OCI-LY7 (cell line): ENCODE measurements at regions not wholly inside any gene's neighbourhood (a gene's known extent, or its start where the extent isn't known, plus 50 kb on each side); places are given as distances from the start of the nearest gene placed in this dataset.

Experiments
- BruUV-seq: library from RNA; stranded (reverse); fragments of 400-500 nt; replicated peaks from 2 replicates; lab custom pipeline; 2021; lab: Mats Ljungman, UMichigan
- CTCF ChIA-PET: fragments of 300-600 bp; sonication (Branson Sonifier 250); formaldehyde crosslinking; loops from one replicate; lab custom pipeline; 2022; ENCODE audit warnings: antibody characterized with exemption; ENCODE audit not compliant: unreplicated experiment; lab: Charles Lee
- POLR2A ChIA-PET: fragments of 300-600 bp; sonication (Branson Sonifier 250); formaldehyde crosslinking; loops from one replicate; lab custom pipeline; 2022; ENCODE audit warnings: antibody characterized with exemption; lab: Charles Lee
- DNase-seq: peaks from one replicate; pipeline ENCODE4 v3.0.0-alpha.2; 2015; ENCODE audit warnings: low spot score
- H2AFZ ChIP-seq: fragments of 200-600 bp; sonication (generic), shearing (Covaris generic); 2 replicates; pipeline ENCODE4 v1.6.1; 2014; ENCODE audit warnings: mild to moderate bottlenecking, antibody characterized with exemption, low read length, moderate library complexity
- H3K27ac ChIP-seq: fragments of 200-600 bp; sonication (generic); 2 replicates; pipeline ENCODE4 v1.5.1; 2014; ENCODE audit warnings: mixed run types, low read depth, mild to moderate bottlenecking, moderate library complexity, low read length, inconsistent platforms; ENCODE audit not compliant: poor library complexity, severe bottlenecking
- H3K36me3 ChIP-seq: fragments of 200-600 bp; sonication (generic); 2 replicates; pipeline ENCODE4 v1.6.1; 2014; ENCODE audit warnings: mild to moderate bottlenecking, antibody characterized with exemption, low read length, moderate library complexity, mixed read lengths; ENCODE audit not compliant: insufficient read depth
- H3K4me1 ChIP-seq: fragments of 200-600 bp; sonication (generic); 2 replicates; pipeline ENCODE4 v1.5.1; 2014; ENCODE audit warnings: mild to moderate bottlenecking, low read length; ENCODE audit not compliant: insufficient read depth, poor library complexity, severe bottlenecking
- H3K4me2 ChIP-seq: fragments of 200-600 bp; sonication (generic); 2 replicates; pipeline ENCODE4 v1.6.1; 2014; ENCODE audit warnings: mild to moderate bottlenecking, low read length
- H3K4me3 ChIP-seq: fragments of 200-600 bp; sonication (generic); 2 replicates; pipeline ENCODE4 v1.5.1; 2014; ENCODE audit warnings: mild to moderate bottlenecking, low read depth, low read length; ENCODE audit not compliant: poor library complexity, severe bottlenecking
- H3K79me2 ChIP-seq: fragments of 200-600 bp; sonication (generic); 2 replicates; pipeline ENCODE4 v1.6.1; 2016; ENCODE audit warnings: low read depth, mild to moderate bottlenecking, low read length, moderate library complexity, mixed read lengths; ENCODE audit not compliant: insufficient read depth
- H3K9me2 ChIP-seq: fragments of 200-600 bp; sonication (generic); 2 replicates; pipeline ENCODE4 v1.6.1; 2016; ENCODE audit warnings: mild to moderate bottlenecking, low read length, mixed read lengths; ENCODE audit not compliant: insufficient read depth
- H3K9me3 ChIP-seq: fragments of 200-600 bp; sonication (generic); 2 replicates; pipeline ENCODE4 v1.6.1; 2014; ENCODE audit warnings: mild to moderate bottlenecking, mixed run types, low read length, mixed read lengths
- H4K20me1 ChIP-seq: fragments of 200-600 bp; sonication (generic); 2 replicates; pipeline ENCODE4 v1.6.1; 2014; ENCODE audit warnings: mild to moderate bottlenecking, antibody characterized with exemption, low read length, moderate library complexity, mixed read lengths; ENCODE audit not compliant: insufficient read depth
- CTCF ChIP-seq: fragments of 200-600 bp; sonication (generic); conservative IDR thresholded peaks from 2 replicates; pipeline ENCODE4 v1.5.1; 2014; ENCODE audit warnings: mild to moderate bottlenecking, antibody characterized with exemption, low read length, moderate library complexity, mixed read lengths
- EZH2phosphoT487 ChIP-seq: fragments of 200-600 bp; sonication (generic); IDR thresholded peaks from 2 replicates; pipeline ENCODE4 v1.6.1; 2018; ENCODE audit warnings: low read depth, borderline replicate concordance, mild to moderate bottlenecking, mixed run types, antibody characterized with exemption, low read length, moderate library complexity, mixed read lengths
- intact Hi-C: fragments of 100-400 bp; cut with micrococcal nuclease; formaldehyde crosslinking; loops from one replicate; pipeline ENCODE4 v1.10.0; 2022; ENCODE audit not compliant: unreplicated experiment

GRCh38 chr22:35156945-35157344 is 91.0 kb downstream of the ISX start:
- Histone ChIP-seq H3K27ac (no peak overlapping the region), H3K4me3 (peak overlapping the region; percentile 56), H4K20me1 (no peaks in the 10 kb centered on the region), H2AFZ (peak overlapping the region; percentile 72), H3K4me1 (no peaks in the 10 kb centered on the region), H3K79me2 (no peaks in the 10 kb centered on the region), H3K9me3 (no peaks in the 10 kb centered on the region), H3K9me2 (no peaks in the 10 kb centered on the region), H3K36me3 (no peaks in the 10 kb centered on the region), H3K4me2 (peak overlapping the region; percentile 32; the same call in 1 of the 2 replicates)
- no TSS peak for BruUV-seq
- no peak for DNase-seq
- intact Hi-C loops: no loop called here
- no peak for TF ChIP-seq CTCF
- TF ChIP-seq EZH2phosphoT487: no peak
- ChIA-PET POLR2A (interaction anchor here (0.6 kb wide), 2 partner anchors 33 to 1729 kb away, joined by 3 to 4 read pairs; no protein-coding TSS in a partner anchor), CTCF (no interaction called here)

GRCh38 chr22:35158336-35158735 is 92.4 kb downstream of the ISX start:
- CTCF ChIA-PET: no interaction called here
- H3K36me3 ChIP-seq: no peaks in the 10 kb centered on the region
- no peak overlapping the region for H3K4me3 ChIP-seq
- intact Hi-C loops: no loop called here
- H3K4me2 ChIP-seq: no peak overlapping the region
- H3K4me1 ChIP-seq: no peaks in the 10 kb centered on the region
- POLR2A ChIA-PET: no interaction called here
- H3K9me2 ChIP-seq: no peaks in the 10 kb centered on the region
- no TSS peak for BruUV-seq
- H3K27ac ChIP-seq: no peak overlapping the region
- no peaks in the 10 kb centered on the region for H3K9me3 ChIP-seq
- H2AFZ ChIP-seq: no peak overlapping the region
- no peaks in the 10 kb centered on the region for H4K20me1 ChIP-seq
- no peaks in the 10 kb centered on the region for H3K79me2 ChIP-seq
- no peak for DNase-seq
- TF ChIP-seq CTCF (no peak), EZH2phosphoT487 (no peak)

GRCh38 chr22:35159343-35159742 is 93.4 kb downstream of the ISX start:
- Histone ChIP-seq H3K4me1 (no peaks in the 10 kb centered on the region), H4K20me1 (no peaks in the 10 kb centered on the region), H3K36me3 (no peaks in the 10 kb centered on the region), H3K9me3 (no peaks in the 10 kb centered on the region), H3K79me2 (no peaks in the 10 kb centered on the region), H3K9me2 (no peaks in the 10 kb centered on the region), H3K4me2 (no peak overlapping the region), H3K4me3 (no peak overlapping the region), H2AFZ (no peak overlapping the region), H3K27ac (no peak overlapping the region)
- no TSS peak for BruUV-seq
- no peak for TF ChIP-seq EZH2phosphoT487
- ChIA-PET POLR2A (interaction anchor here (0.7 kb wide), 1 partner anchor 387 kb away, joined by 3 read pairs; no protein-coding TSS in a partner anchor), CTCF (no interaction called here)
- intact Hi-C loops: no loop called here
- no peak for DNase-seq
